ENCODE measurements at regions not wholly inside any gene's neighbourhood (a gene's known extent, or its start where the extent isn't known, plus 50 kb on each side); places are given as distances from the start of the nearest gene placed in this dataset.

- H3K27me3 ChIP-seq (replicated peaks; ENCODE audit: control insufficient read depth, insufficient read depth, low read length), result no peaks in the 10 kb centered on the region
- no peaks in the 10 kb centered on the region for H3K4me1 ChIP-seq (ENCODE audit: control insufficient read depth, insufficient read depth, low read length)
- no peak overlapping the region for H3K9ac ChIP-seq (ENCODE audit: low read length)
- no peaks in the 10 kb centered on the region for H3K36me3 ChIP-seq (ENCODE audit: control insufficient read depth, insufficient read depth, low read length, severe bottlenecking)
- H3K4me3 ChIP-seq (ENCODE audit: low read length), result no peak overlapping the region
- DNase-seq (ENCODE audit: low read depth), result no peak
- peaks cover 6% of the 10 kb centered on the region for H3K9me3 ChIP-seq (ENCODE audit: control insufficient read depth, low read length)
Measured at GRCh38 chr6:122524056-122524455, 52.4 kb upstream of the SERINC1 start.

GRCh38 chr6:122530440-122531046 is 58.9 kb upstream of the SERINC1 start:
- Histone ChIP-seq H3K9ac (ENCODE audit: low read length) (no peak overlapping the region), H3K36me3 (ENCODE audit: control insufficient read depth, insufficient read depth, low read length, severe bottlenecking) (no peaks in the 10 kb centered on the region), H3K27me3 (replicated peaks; ENCODE audit: control insufficient read depth, insufficient read depth, low read length) (peaks cover 11% of the 10 kb centered on the region), H3K9me3 (ENCODE audit: control insufficient read depth, low read length) (peaks cover 6% of the 10 kb centered on the region), H3K4me1 (ENCODE audit: control insufficient read depth, insufficient read depth, low read length) (peaks cover 10% of the 10 kb centered on the region), H3K4me3 (ENCODE audit: low read length) (no peak overlapping the region)
- peak; percentile 92 for DNase-seq (ENCODE audit: low read depth)

GRCh38 chr6:122548281-122548680 is 61.9 kb upstream of the PKIB start:
- Histone ChIP-seq H3K4me1 (ENCODE audit: control insufficient read depth, insufficient read depth, low read length) (no peaks in the 10 kb centered on the region), H3K9ac (ENCODE audit: low read length) (no peak overlapping the region), H3K27me3 (replicated peaks; ENCODE audit: control insufficient read depth, insufficient read depth, low read length) (no peaks in the 10 kb centered on the region), H3K4me3 (ENCODE audit: low read length) (no peak overlapping the region), H3K9me3 (ENCODE audit: control insufficient read depth, low read length) (no peaks in the 10 kb centered on the region), H3K36me3 (ENCODE audit: control insufficient read depth, insufficient read depth, low read length, severe bottlenecking) (no peaks in the 10 kb centered on the region)
- no peak for DNase-seq (ENCODE audit: low read depth)

- Histone ChIP-seq H3K36me3 (ENCODE audit: control insufficient read depth, insufficient read depth, low read length, severe bottlenecking) (no peaks in the 10 kb centered on the region), H3K4me1 (ENCODE audit: control insufficient read depth, insufficient read depth, low read length) (no peaks in the 10 kb centered on the region), H3K9ac (ENCODE audit: low read length) (no peak overlapping the region), H3K9me3 (ENCODE audit: control insufficient read depth, low read length) (no peaks in the 10 kb centered on the region), H3K4me3 (ENCODE audit: low read length) (no peak overlapping the region), H3K27me3 (replicated peaks; ENCODE audit: control insufficient read depth, insufficient read depth, low read length) (no peaks in the 10 kb centered on the region)
- DNase-seq (ENCODE audit: low read depth), result no peak
Measured at GRCh38 chr6:122548820-122549219, 61.4 kb upstream of the PKIB start.

- no peaks in the 10 kb centered on the region for H3K36me3 ChIP-seq (ENCODE audit: control insufficient read depth, insufficient read depth, low read length, severe bottlenecking)
- H3K9me3 ChIP-seq (ENCODE audit: control insufficient read depth, low read length), result no peaks in the 10 kb centered on the region
- DNase-seq (ENCODE audit: low read depth), result no peak
- H3K27me3 ChIP-seq (replicated peaks; ENCODE audit: control insufficient read depth, insufficient read depth, low read length), result no peaks in the 10 kb centered on the region
- H3K9ac ChIP-seq (ENCODE audit: low read length), result no peak overlapping the region
- no peak overlapping the region for H3K4me3 ChIP-seq (ENCODE audit: low read length)
- H3K4me1 ChIP-seq (ENCODE audit: control insufficient read depth, insufficient read depth, low read length), result no peaks in the 10 kb centered on the region
Measured at GRCh38 chr6:122553697-122554096, 56.5 kb upstream of the PKIB start.

GRCh38 chr6:122555561-122555960 is 54.6 kb upstream of the PKIB start:
- H3K27me3 ChIP-seq (replicated peaks; ENCODE audit: control insufficient read depth, insufficient read depth, low read length), result no peaks in the 10 kb centered on the region
- no peaks in the 10 kb centered on the region for H3K36me3 ChIP-seq (ENCODE audit: control insufficient read depth, insufficient read depth, low read length, severe bottlenecking)
- no peak overlapping the region for H3K4me3 ChIP-seq (ENCODE audit: low read length)

GRCh38 chr6:122558080-122558479 is 52.1 kb upstream of the PKIB start:
- H3K4me3 ChIP-seq (ENCODE audit: low read length), result no peak overlapping the region
- no peak overlapping the region for H3K9ac ChIP-seq (ENCODE audit: low read length)
- H3K36me3 ChIP-seq (ENCODE audit: control insufficient read depth, insufficient read depth, low read length, severe bottlenecking), result no peaks in the 10 kb centered on the region
- DNase-seq (ENCODE audit: low read depth), result no peak
- H3K4me1 ChIP-seq (ENCODE audit: control insufficient read depth, insufficient read depth, low read length), result no peaks in the 10 kb centered on the region
- no peaks in the 10 kb centered on the region for H3K27me3 ChIP-seq (replicated peaks; ENCODE audit: control insufficient read depth, insufficient read depth, low read length)
- peaks cover 5% of the 10 kb centered on the region for H3K9me3 ChIP-seq (ENCODE audit: control insufficient read depth, low read length)

More at GRCh38 chr6:122555561-122555960, 54.6 kb upstream of the PKIB start:
- H3K9ac ChIP-seq (ENCODE audit: low read length), result no peak overlapping the region
- no peak for DNase-seq (ENCODE audit: low read depth)
- H3K9me3 ChIP-seq (ENCODE audit: control insufficient read depth, low read length), result no peaks in the 10 kb centered on the region
- no peaks in the 10 kb centered on the region for H3K4me1 ChIP-seq (ENCODE audit: control insufficient read depth, insufficient read depth, low read length)

Measured in adipocyte (in vitro differentiated cells).